Gastroesophageal sphincter (tissue), 3 donors: ENCODE measurements at regions not wholly inside any gene's neighbourhood (a gene's known extent, or its start where the extent isn't known, plus 50 kb on each side); places are given as distances from the start of the nearest gene placed in this dataset.

Experiments
- CTCF ChIP-seq, 4 experiments: fragments of 200-600 bp in 2 of 4; fragments of 450-650 bp in 2 of 4; sonication (generic) in 1 of 4; IDR thresholded peaks; one replicate each; pipeline ENCODE4 v1.5.1; 2017 to 2019; ENCODE audit warnings: antibody characterized with exemption in 4 of 4, mild to moderate bottlenecking in 2 of 4, moderate library complexity in 2 of 4
- POLR2A ChIP-seq, 2 donors: fragments of 450-650 bp; IDR thresholded peaks; one replicate each; pipeline ENCODE4 v1.6.1; 2017; ENCODE audit warnings: antibody characterized with exemption in 2 of 2, mild to moderate bottlenecking in 2 of 2, moderate library complexity in 1 of 2
- POLR2AphosphoS5 ChIP-seq: sonication (generic); formaldehyde crosslinking; IDR thresholded peaks from one replicate; pipeline ENCODE4 v1.6.1; 2017; ENCODE audit warnings: antibody characterized with exemption

GRCh38 chr13:67964986-67965385, 734.9 kb upstream of the PCDH9 start:
- TF ChIP-seq CTCF (IDR thresholded peaks at IDR 0.05) (no peak), POLR2AphosphoS5 (no peak), POLR2A (IDR thresholded peaks at IDR 0.05) (no peak)
